Stimulated activated CD4-positive, alpha-beta T cell treated with anti-CD3 and anti-CD28 coated beads, Interleukin-1b, Interleukin-23, amount 100 ng/mL, for 1 hour (primary cell): ENCODE measurements at regions not wholly inside any gene's neighbourhood (a gene's known extent, or its start where the extent isn't known, plus 50 kb on each side); places are given as distances from the start of the nearest gene placed in this dataset.

Experiments used
- DNase-seq, 2 donors: peaks; one replicate each; pipeline ENCODE4 v3.0.0-alpha.2; 2020; ENCODE audit warnings: low read depth in 2 of 2

GRCh38 chr16:87552072-87552718 lies 50.1 kb upstream of the JPH3 start:
- no peak for DNase-seq

- DNase-seq: no peak
These were observed 50.8 kb upstream of the JPH3 start for GRCh38 chr16:87551487-87551886.

GRCh38 chr16:87550495-87550961 lies 51.8 kb upstream of the JPH3 start:
- peak; percentile 19 to 35 for DNase-seq

GRCh38 chr16:87549627-87550494 lies 52.4 kb upstream of the JPH3 start:
- DNase-seq: no peak

GRCh38 chr16:87548046-87548445 lies 54.3 kb upstream of the JPH3 start:
- no peak for DNase-seq

- DNase-seq: no peak
These were observed 50.8 kb upstream of the ZCCHC14 start for GRCh38 chr16:87543436-87544191.

- DNase-seq: no peak
These were observed 49.8 kb upstream of the ZCCHC14 start for GRCh38 chr16:87542531-87543102.
